NCI-H2227 treated with DMSO at 0.1 percent for 48 hours (cell line): ENCODE measurements at regions not wholly inside any gene's neighbourhood (a gene's known extent, or its start where the extent isn't known, plus 50 kb on each side); places are given as distances from the start of the nearest gene placed in this dataset.

ENCODE experiments used
- DNase-seq: peaks from one replicate; lab custom pipeline; 2025; lab: John Stamatoyannopoulos, UW

- DNase-seq: no peak
Measured at GRCh38 chr4:35461931-35462659, 782.2 kb downstream of the ARAP2 start.

GRCh38 chr4:35463251-35463952, 780.9 kb downstream of the ARAP2 start:
- no peak for DNase-seq

- DNase-seq: no peak
Measured at GRCh38 chr4:35464964-35465528, 779.3 kb downstream of the ARAP2 start.

- no peak for DNase-seq
Measured at GRCh38 chr4:35491093-35491492, 753.2 kb downstream of the ARAP2 start.

- no peak for DNase-seq
Measured at GRCh38 chr4:35493977-35494376, 750.3 kb downstream of the ARAP2 start.

- no peak for DNase-seq
Measured at GRCh38 chr4:35494955-35495354, 749.4 kb downstream of the ARAP2 start.

GRCh38 chr4:35500812-35501211, 743.5 kb downstream of the ARAP2 start:
- no peak for DNase-seq

- no peak for DNase-seq
Measured at GRCh38 chr4:35503435-35503834, 740.9 kb downstream of the ARAP2 start.

- DNase-seq: no peak
Measured at GRCh38 chr4:35506161-35506560, 738.2 kb downstream of the ARAP2 start.

GRCh38 chr4:35511851-35512250, 732.5 kb downstream of the ARAP2 start:
- DNase-seq: no peak

GRCh38 chr4:35516102-35516501, 728.2 kb downstream of the ARAP2 start:
- DNase-seq: no peak

GRCh38 chr4:35520059-35520458, 724.3 kb downstream of the ARAP2 start:
- no peak for DNase-seq

- DNase-seq: no peak
Measured at GRCh38 chr4:35521682-35522081, 722.6 kb downstream of the ARAP2 start.

- no peak for DNase-seq
Measured at GRCh38 chr4:35525192-35525978, 718.9 kb downstream of the ARAP2 start.

GRCh38 chr4:35526456-35526855, 717.9 kb downstream of the ARAP2 start:
- DNase-seq: no peak

GRCh38 chr4:35534962-35535361, 709.4 kb downstream of the ARAP2 start:
- no peak for DNase-seq

GRCh38 chr4:35538807-35539206, 705.5 kb downstream of the ARAP2 start:
- DNase-seq: no peak

- no peak for DNase-seq
Measured at GRCh38 chr4:35539404-35540055, 704.8 kb downstream of the ARAP2 start.

- no peak for DNase-seq
Measured at GRCh38 chr4:35541146-35541887, 703.0 kb downstream of the ARAP2 start.

GRCh38 chr4:35541888-35542213, 702.5 kb downstream of the ARAP2 start:
- DNase-seq: no peak

GRCh38 chr4:35548921-35549320, 695.4 kb downstream of the ARAP2 start:
- DNase-seq: no peak
